H9 (cell line): ENCODE measurements at regions not wholly inside any gene's neighbourhood (a gene's known extent, or its start where the extent isn't known, plus 50 kb on each side); places are given as distances from the start of the nearest gene placed in this dataset.

Source experiments
- DNase-seq: peaks from one replicate; pipeline ENCODE4 v3.0.0-alpha.2; 2017
- H2AFZ ChIP-seq: one replicate; pipeline ENCODE4 v1.6.1; 2013; ENCODE audit warnings: mild to moderate bottlenecking, low read length, control low read depth, moderate library complexity
- H2AK5ac ChIP-seq: 2 replicates; pipeline ENCODE4 v1.6.1; 2013; ENCODE audit warnings: low read length, control low read depth, mixed read lengths; ENCODE audit not compliant: insufficient read length
- H2BK120ac ChIP-seq: one replicate; pipeline ENCODE4 v1.6.1; 2013; ENCODE audit warnings: low read depth, mild to moderate bottlenecking, low read length, control low read depth, inconsistent platforms; ENCODE audit not compliant: poor library complexity, severe bottlenecking
- H2BK12ac ChIP-seq: 2 replicates; pipeline ENCODE4 v1.6.1; 2013; ENCODE audit warnings: low read length, control low read depth, mixed read lengths, low read depth; ENCODE audit not compliant: insufficient read length
- H2BK15ac ChIP-seq: 2 replicates; pipeline ENCODE4 v1.6.1; 2013; ENCODE audit warnings: low read depth, low read length, control low read depth
- H2BK20ac ChIP-seq: one replicate; pipeline ENCODE4 v1.6.1; 2013; ENCODE audit warnings: low read depth, mild to moderate bottlenecking, low read length, control low read depth, inconsistent platforms; ENCODE audit not compliant: poor library complexity, severe bottlenecking
- H2BK5ac ChIP-seq: 2 replicates; pipeline ENCODE4 v1.6.1; 2013; ENCODE audit warnings: low read length, control low read depth, mixed read lengths; ENCODE audit not compliant: insufficient read length
- H3K14ac ChIP-seq: 2 replicates; pipeline ENCODE4 v1.6.1; 2013; ENCODE audit warnings: low read length, control low read depth; ENCODE audit not compliant: insufficient read depth
- H3K18ac ChIP-seq: 2 replicates; pipeline ENCODE4 v1.6.1; 2013; ENCODE audit warnings: low read depth, mild to moderate bottlenecking, mixed read lengths, low read length, control low read depth; ENCODE audit not compliant: insufficient read length
- H3K23ac ChIP-seq: 2 replicates; pipeline ENCODE4 v1.6.1; 2013; ENCODE audit warnings: low read length, control low read depth, mixed read lengths, low read depth; ENCODE audit not compliant: insufficient read length
- H3K23me2 ChIP-seq: 2 replicates; pipeline ENCODE4 v1.6.1; 2013; ENCODE audit warnings: low read depth, mild to moderate bottlenecking, mixed read lengths, low read length, control low read depth; ENCODE audit not compliant: insufficient read length, poor library complexity, severe bottlenecking
- H3K27ac ChIP-seq: 2 replicates; pipeline ENCODE4 v1.5.1; 2013; ENCODE audit warnings: low read length, control low read depth, mixed read lengths, low read depth; ENCODE audit not compliant: insufficient read length
- H3K27me3 ChIP-seq: 2 replicates; pipeline ENCODE4 v1.6.1; 2013; ENCODE audit warnings: low read length, control low read depth, inconsistent platforms; ENCODE audit not compliant: insufficient read depth
- H3K4ac ChIP-seq: 2 replicates; pipeline ENCODE4 v1.6.1; 2013; ENCODE audit warnings: low read depth, mild to moderate bottlenecking, control low read depth, inconsistent platforms, low read length, moderate library complexity
- H3K4me1 ChIP-seq: 2 replicates; pipeline ENCODE4 v1.6.1; 2013; ENCODE audit warnings: low read length, control low read depth, inconsistent platforms; ENCODE audit not compliant: insufficient read depth
- H3K4me2 ChIP-seq: 2 replicates; pipeline ENCODE4 v1.6.1; 2013; ENCODE audit warnings: low read length, control low read depth, mixed read lengths; ENCODE audit not compliant: insufficient read length, insufficient read depth
- H3K56ac ChIP-seq: 2 replicates; pipeline ENCODE4 v1.6.1; 2013; ENCODE audit warnings: low read depth, mild to moderate bottlenecking, mixed read lengths, low read length, control low read depth; ENCODE audit not compliant: insufficient read length
- H3K79me1 ChIP-seq: 2 replicates; pipeline ENCODE4 v1.6.1; 2013; ENCODE audit warnings: low read depth, mild to moderate bottlenecking, moderate library complexity, low read length, control low read depth, inconsistent platforms; ENCODE audit not compliant: insufficient read depth, poor library complexity, severe bottlenecking
- H3K79me2 ChIP-seq: 2 replicates; pipeline ENCODE4 v1.6.1; 2013; ENCODE audit warnings: low read length, control low read depth, inconsistent platforms; ENCODE audit not compliant: insufficient read depth
- H3K9ac ChIP-seq: 2 replicates; pipeline ENCODE4 v1.6.1; 2013; ENCODE audit warnings: low read length, control low read depth, mixed read lengths; ENCODE audit not compliant: insufficient read length; ENCODE audit errors: extremely low read depth
- H3K9me3 ChIP-seq: one replicate; pipeline ENCODE4 v1.6.1; 2013; ENCODE audit warnings: low read depth, low read length, inconsistent platforms; ENCODE audit not compliant: control insufficient read depth
- H3T11ph ChIP-seq: one replicate; pipeline ENCODE4 v1.6.1; 2013; ENCODE audit warnings: mild to moderate bottlenecking, low read length, control low read depth, inconsistent platforms
- H4K20me1 ChIP-seq: one replicate; pipeline ENCODE4 v1.6.1; 2013; ENCODE audit not compliant: control insufficient read depth, insufficient read length, insufficient read depth
- H4K5ac ChIP-seq: 2 replicates; pipeline ENCODE4 v1.6.1; 2013; ENCODE audit warnings: low read depth, mild to moderate bottlenecking, mixed read lengths, low read length, control low read depth; ENCODE audit not compliant: insufficient read length
- H4K8ac ChIP-seq: replicated peaks from 2 replicates; pipeline ENCODE4 v1.6.1; 2013; ENCODE audit warnings: low read length, control low read depth, mixed read lengths, low read depth; ENCODE audit not compliant: insufficient read length
- H4K91ac ChIP-seq: 2 replicates; pipeline ENCODE4 v1.6.1; 2013; ENCODE audit warnings: low read depth, mild to moderate bottlenecking, moderate library complexity, mixed read lengths, low read length, control low read depth; ENCODE audit not compliant: insufficient read length
- H3K27ac Mint-ChIP-seq, 3 experiments: 2 replicates in 2 of 3; 3 replicates in 1 of 3; pipeline ENCODE4 v1.8.0; 2020 to 2021; ENCODE audit warnings: mixed read lengths in 3 of 3, mild to moderate bottlenecking in 1 of 3, moderate library complexity in 1 of 3
- H3K27me3 Mint-ChIP-seq: 2 replicates; pipeline ENCODE4 v1.8.0; 2021; ENCODE audit warnings: low read depth, mild to moderate bottlenecking, moderate library complexity, mixed read lengths
- H3K36me3 Mint-ChIP-seq, 3 experiments: 2 replicates in 2 of 3; 3 replicates in 1 of 3; pipeline ENCODE4 v1.8.0; 2020 to 2021; ENCODE audit warnings: low read depth in 3 of 3, mixed read lengths in 3 of 3; ENCODE audit not compliant: insufficient read depth in 1 of 3
- H3K4me1 Mint-ChIP-seq, 2 experiments: 2 replicates each; pipeline ENCODE4 v1.8.0; 2020; ENCODE audit warnings: mixed read lengths in 2 of 2
- H3K4me3 Mint-ChIP-seq, 2 experiments: 2 replicates in 1 of 2; 3 replicates in 1 of 2; pipeline ENCODE4 v1.8.0; 2020 to 2021; ENCODE audit warnings: mild to moderate bottlenecking in 2 of 2, mixed read lengths in 2 of 2, moderate library complexity in 1 of 2
- H3K9me3 Mint-ChIP-seq, 2 experiments: 2 replicates in 1 of 2; 3 replicates in 1 of 2; pipeline ENCODE4 v1.8.0; 2020; ENCODE audit warnings: mild to moderate bottlenecking in 2 of 2, mixed read lengths in 2 of 2, moderate library complexity in 1 of 2
- CTCF ChIP-seq: fragments of 200-600 bp; sonication (generic); conservative IDR thresholded peaks from 3 replicates; pipeline ENCODE4 v1.8.0; 2021; ENCODE audit warnings: antibody characterized with exemption, mild to moderate bottlenecking
- WGBS: extraction: QIAGEN DNeasy Blood & Tissue Kit; methylation state at CpG from one replicate; pipeline ENCODE4 v1.1.7; 2013; ENCODE audit warnings: missing lambda C conversion rate, low lambda C conversion rate, mixed read lengths; ENCODE audit not compliant: insufficient read length; ENCODE audit errors: extremely low coverage; 5-methylcytosine and 5-hydroxymethylcytosine counted together

- H2BK120ac ChIP-seq: no peak overlapping the region
- H3K79me1 ChIP-seq: no peaks in the 10 kb centered on the region
- no peak overlapping the region for H2BK20ac ChIP-seq
- no peak overlapping the region for H3K56ac ChIP-seq
- H2AK5ac ChIP-seq: no peak overlapping the region
- H4K91ac ChIP-seq: no peak overlapping the region
- H3K27me3 ChIP-seq: no peaks in the 10 kb centered on the region
- H4K5ac ChIP-seq: no peak overlapping the region
- H3K27me3 Mint-ChIP-seq: no peaks in the 10 kb centered on the region
- no peak overlapping the region for H3K4ac ChIP-seq
- no peaks in the 10 kb centered on the region for H3K23me2 ChIP-seq
- H3K4me2 ChIP-seq: no peak overlapping the region
- H2AFZ ChIP-seq: no peak overlapping the region
- H4K20me1 ChIP-seq: no peaks in the 10 kb centered on the region
- no peak overlapping the region for H4K8ac ChIP-seq
- no peak for TF ChIP-seq CTCF
- H3K4me1 ChIP-seq: no peaks in the 10 kb centered on the region
- no peak overlapping the region for H3T11ph ChIP-seq
- no peaks in the 10 kb centered on the region for H3K9me3 Mint-ChIP-seq
- H3K36me3 Mint-ChIP-seq: no peaks in the 10 kb centered on the region
- WGBS: no CpG with 5 or more reads among the region's 1 CpG
- DNase-seq: no peak
- H2BK5ac ChIP-seq: no peak overlapping the region
- H3K4me3 Mint-ChIP-seq: no peak overlapping the region
- H2BK12ac ChIP-seq: no peak overlapping the region
- no peak overlapping the region for H3K9ac ChIP-seq
- H3K18ac ChIP-seq: no peak overlapping the region
- no peak overlapping the region for H3K14ac ChIP-seq
- no peaks in the 10 kb centered on the region for H3K9me3 ChIP-seq
- no peak overlapping the region for H3K27ac Mint-ChIP-seq
- no peak overlapping the region for H2BK15ac ChIP-seq
- peaks cover 4 to 9% of the 10 kb centered on the region in 2 experiments for H3K4me1 Mint-ChIP-seq
- H3K23ac ChIP-seq: no peak overlapping the region
- H3K79me2 ChIP-seq: no peaks in the 10 kb centered on the region
- no peak overlapping the region for H3K27ac ChIP-seq
Measured at GRCh38 chr3:64405211-64405835, 180.1 kb upstream of the PRICKLE2 start.
